H9 (cell line): ENCODE measurements at regions not wholly inside any gene's neighbourhood (a gene's known extent, or its start where the extent isn't known, plus 50 kb on each side); places are given as distances from the start of the nearest gene placed in this dataset.

Experiments
- DNase-seq: peaks from one replicate; pipeline ENCODE4 v3.0.0-alpha.2; 2017
- H2AFZ ChIP-seq: one replicate; pipeline ENCODE4 v1.6.1; 2013; ENCODE audit warnings: mild to moderate bottlenecking, low read length, control low read depth, moderate library complexity
- H2AK5ac ChIP-seq: 2 replicates; pipeline ENCODE4 v1.6.1; 2013; ENCODE audit warnings: low read length, control low read depth, mixed read lengths; ENCODE audit not compliant: insufficient read length
- H2BK120ac ChIP-seq: one replicate; pipeline ENCODE4 v1.6.1; 2013; ENCODE audit warnings: low read depth, mild to moderate bottlenecking, low read length, control low read depth, inconsistent platforms; ENCODE audit not compliant: poor library complexity, severe bottlenecking
- H2BK12ac ChIP-seq: 2 replicates; pipeline ENCODE4 v1.6.1; 2013; ENCODE audit warnings: low read length, control low read depth, mixed read lengths, low read depth; ENCODE audit not compliant: insufficient read length
- H2BK15ac ChIP-seq: 2 replicates; pipeline ENCODE4 v1.6.1; 2013; ENCODE audit warnings: low read depth, low read length, control low read depth
- H2BK20ac ChIP-seq: one replicate; pipeline ENCODE4 v1.6.1; 2013; ENCODE audit warnings: low read depth, mild to moderate bottlenecking, low read length, control low read depth, inconsistent platforms; ENCODE audit not compliant: poor library complexity, severe bottlenecking
- H2BK5ac ChIP-seq: 2 replicates; pipeline ENCODE4 v1.6.1; 2013; ENCODE audit warnings: low read length, control low read depth, mixed read lengths; ENCODE audit not compliant: insufficient read length
- H3K14ac ChIP-seq: 2 replicates; pipeline ENCODE4 v1.6.1; 2013; ENCODE audit warnings: low read length, control low read depth; ENCODE audit not compliant: insufficient read depth
- H3K18ac ChIP-seq: 2 replicates; pipeline ENCODE4 v1.6.1; 2013; ENCODE audit warnings: low read depth, mild to moderate bottlenecking, mixed read lengths, low read length, control low read depth; ENCODE audit not compliant: insufficient read length
- H3K23ac ChIP-seq: 2 replicates; pipeline ENCODE4 v1.6.1; 2013; ENCODE audit warnings: low read length, control low read depth, mixed read lengths, low read depth; ENCODE audit not compliant: insufficient read length
- H3K23me2 ChIP-seq: 2 replicates; pipeline ENCODE4 v1.6.1; 2013; ENCODE audit warnings: low read depth, mild to moderate bottlenecking, mixed read lengths, low read length, control low read depth; ENCODE audit not compliant: insufficient read length, poor library complexity, severe bottlenecking
- H3K27ac ChIP-seq: 2 replicates; pipeline ENCODE4 v1.5.1; 2013; ENCODE audit warnings: low read length, control low read depth, mixed read lengths, low read depth; ENCODE audit not compliant: insufficient read length
- H3K27me3 ChIP-seq: 2 replicates; pipeline ENCODE4 v1.6.1; 2013; ENCODE audit warnings: low read length, control low read depth, inconsistent platforms; ENCODE audit not compliant: insufficient read depth
- H3K4ac ChIP-seq: 2 replicates; pipeline ENCODE4 v1.6.1; 2013; ENCODE audit warnings: low read depth, mild to moderate bottlenecking, control low read depth, inconsistent platforms, low read length, moderate library complexity
- H3K4me1 ChIP-seq: 2 replicates; pipeline ENCODE4 v1.6.1; 2013; ENCODE audit warnings: low read length, control low read depth, inconsistent platforms; ENCODE audit not compliant: insufficient read depth
- H3K4me2 ChIP-seq: 2 replicates; pipeline ENCODE4 v1.6.1; 2013; ENCODE audit warnings: low read length, control low read depth, mixed read lengths; ENCODE audit not compliant: insufficient read length, insufficient read depth
- H3K56ac ChIP-seq: 2 replicates; pipeline ENCODE4 v1.6.1; 2013; ENCODE audit warnings: low read depth, mild to moderate bottlenecking, mixed read lengths, low read length, control low read depth; ENCODE audit not compliant: insufficient read length
- H3K79me1 ChIP-seq: 2 replicates; pipeline ENCODE4 v1.6.1; 2013; ENCODE audit warnings: low read depth, mild to moderate bottlenecking, moderate library complexity, low read length, control low read depth, inconsistent platforms; ENCODE audit not compliant: insufficient read depth, poor library complexity, severe bottlenecking
- H3K79me2 ChIP-seq: 2 replicates; pipeline ENCODE4 v1.6.1; 2013; ENCODE audit warnings: low read length, control low read depth, inconsistent platforms; ENCODE audit not compliant: insufficient read depth
- H3K9ac ChIP-seq: 2 replicates; pipeline ENCODE4 v1.6.1; 2013; ENCODE audit warnings: low read length, control low read depth, mixed read lengths; ENCODE audit not compliant: insufficient read length; ENCODE audit errors: extremely low read depth
- H3K9me3 ChIP-seq: one replicate; pipeline ENCODE4 v1.6.1; 2013; ENCODE audit warnings: low read depth, low read length, inconsistent platforms; ENCODE audit not compliant: control insufficient read depth
- H3T11ph ChIP-seq: one replicate; pipeline ENCODE4 v1.6.1; 2013; ENCODE audit warnings: mild to moderate bottlenecking, low read length, control low read depth, inconsistent platforms
- H4K20me1 ChIP-seq: one replicate; pipeline ENCODE4 v1.6.1; 2013; ENCODE audit not compliant: control insufficient read depth, insufficient read length, insufficient read depth
- H4K5ac ChIP-seq: 2 replicates; pipeline ENCODE4 v1.6.1; 2013; ENCODE audit warnings: low read depth, mild to moderate bottlenecking, mixed read lengths, low read length, control low read depth; ENCODE audit not compliant: insufficient read length
- H4K8ac ChIP-seq: replicated peaks from 2 replicates; pipeline ENCODE4 v1.6.1; 2013; ENCODE audit warnings: low read length, control low read depth, mixed read lengths, low read depth; ENCODE audit not compliant: insufficient read length
- H4K91ac ChIP-seq: 2 replicates; pipeline ENCODE4 v1.6.1; 2013; ENCODE audit warnings: low read depth, mild to moderate bottlenecking, moderate library complexity, mixed read lengths, low read length, control low read depth; ENCODE audit not compliant: insufficient read length
- H3K27ac Mint-ChIP-seq, 3 experiments: 2 replicates in 2 of 3; 3 replicates in 1 of 3; pipeline ENCODE4 v1.8.0; 2020 to 2021; ENCODE audit warnings: mixed read lengths in 3 of 3, mild to moderate bottlenecking in 1 of 3, moderate library complexity in 1 of 3
- H3K27me3 Mint-ChIP-seq: 2 replicates; pipeline ENCODE4 v1.8.0; 2021; ENCODE audit warnings: low read depth, mild to moderate bottlenecking, moderate library complexity, mixed read lengths
- H3K36me3 Mint-ChIP-seq, 3 experiments: 2 replicates in 2 of 3; 3 replicates in 1 of 3; pipeline ENCODE4 v1.8.0; 2020 to 2021; ENCODE audit warnings: low read depth in 3 of 3, mixed read lengths in 3 of 3; ENCODE audit not compliant: insufficient read depth in 1 of 3
- H3K4me1 Mint-ChIP-seq, 2 experiments: 2 replicates each; pipeline ENCODE4 v1.8.0; 2020; ENCODE audit warnings: mixed read lengths in 2 of 2
- H3K4me3 Mint-ChIP-seq, 2 experiments: 2 replicates in 1 of 2; 3 replicates in 1 of 2; pipeline ENCODE4 v1.8.0; 2020 to 2021; ENCODE audit warnings: mild to moderate bottlenecking in 2 of 2, mixed read lengths in 2 of 2, moderate library complexity in 1 of 2
- H3K9me3 Mint-ChIP-seq, 2 experiments: 2 replicates in 1 of 2; 3 replicates in 1 of 2; pipeline ENCODE4 v1.8.0; 2020; ENCODE audit warnings: mild to moderate bottlenecking in 2 of 2, mixed read lengths in 2 of 2, moderate library complexity in 1 of 2
- TF ChIP-seq, protein P1 (sequence below): fragments of 200-600 bp; sonication (generic); conservative IDR thresholded peaks from 3 replicates; pipeline ENCODE4 v1.8.0; 2021; ENCODE audit warnings: antibody characterized with exemption, mild to moderate bottlenecking

GRCh38 chr1:83527987-83528386 is 470.9 kb downstream of the TTLL7 start:
- no peak overlapping the region for H4K5ac ChIP-seq
- H3K79me2 ChIP-seq: no peaks in the 10 kb centered on the region; the same call in 1 of the 2 replicates
- H2BK120ac ChIP-seq: no peak overlapping the region
- H3K56ac ChIP-seq: no peak overlapping the region
- H4K91ac ChIP-seq: no peak overlapping the region
- no peak overlapping the region for H2BK5ac ChIP-seq
- H3K4me1 ChIP-seq: no peaks in the 10 kb centered on the region
- H2BK20ac ChIP-seq: no peak overlapping the region
- H3K4me1 Mint-ChIP-seq: no peaks in the 10 kb centered on the region
- no peak overlapping the region for H2BK12ac ChIP-seq
- no peak overlapping the region for H3T11ph ChIP-seq
- H2AFZ ChIP-seq: no peak overlapping the region
- no peak overlapping the region for H3K4me3 Mint-ChIP-seq
- no peak overlapping the region for H3K27ac ChIP-seq
- no peak overlapping the region for H3K23ac ChIP-seq
- H3K27me3 Mint-ChIP-seq: no peaks in the 10 kb centered on the region
- DNase-seq: no peak
- no peaks in the 10 kb centered on the region for H3K36me3 Mint-ChIP-seq
- H2AK5ac ChIP-seq: no peak overlapping the region
- no peak overlapping the region for H3K14ac ChIP-seq
- H3K27me3 ChIP-seq: no peaks in the 10 kb centered on the region
- H3K79me1 ChIP-seq: no peaks in the 10 kb centered on the region
- TF ChIP-seq, protein P1, sequence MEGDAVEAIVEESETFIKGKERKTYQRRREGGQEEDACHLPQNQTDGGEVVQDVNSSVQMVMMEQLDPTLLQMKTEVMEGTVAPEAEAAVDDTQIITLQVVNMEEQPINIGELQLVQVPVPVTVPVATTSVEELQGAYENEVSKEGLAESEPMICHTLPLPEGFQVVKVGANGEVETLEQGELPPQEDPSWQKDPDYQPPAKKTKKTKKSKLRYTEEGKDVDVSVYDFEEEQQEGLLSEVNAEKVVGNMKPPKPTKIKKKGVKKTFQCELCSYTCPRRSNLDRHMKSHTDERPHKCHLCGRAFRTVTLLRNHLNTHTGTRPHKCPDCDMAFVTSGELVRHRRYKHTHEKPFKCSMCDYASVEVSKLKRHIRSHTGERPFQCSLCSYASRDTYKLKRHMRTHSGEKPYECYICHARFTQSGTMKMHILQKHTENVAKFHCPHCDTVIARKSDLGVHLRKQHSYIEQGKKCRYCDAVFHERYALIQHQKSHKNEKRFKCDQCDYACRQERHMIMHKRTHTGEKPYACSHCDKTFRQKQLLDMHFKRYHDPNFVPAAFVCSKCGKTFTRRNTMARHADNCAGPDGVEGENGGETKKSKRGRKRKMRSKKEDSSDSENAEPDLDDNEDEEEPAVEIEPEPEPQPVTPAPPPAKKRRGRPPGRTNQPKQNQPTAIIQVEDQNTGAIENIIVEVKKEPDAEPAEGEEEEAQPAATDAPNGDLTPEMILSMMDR: no peak
- no peak overlapping the region for H2BK15ac ChIP-seq
- H3K27ac Mint-ChIP-seq: no peak overlapping the region
- H3K23me2 ChIP-seq: no peaks in the 10 kb centered on the region
- H3K4ac ChIP-seq: no peak overlapping the region
- H3K9ac ChIP-seq: no peak overlapping the region
- H3K18ac ChIP-seq: no peak overlapping the region
- no peak overlapping the region for H3K4me2 ChIP-seq
- no peaks in the 10 kb centered on the region for H3K9me3 ChIP-seq
- H4K8ac ChIP-seq: no peak overlapping the region
- H4K20me1 ChIP-seq: no peaks in the 10 kb centered on the region
- no peaks in the 10 kb centered on the region for H3K9me3 Mint-ChIP-seq
